Fibroblast of lung (primary cell): ENCODE measurements at regions not wholly inside any gene's neighbourhood (a gene's known extent, or its start where the extent isn't known, plus 50 kb on each side); places are given as distances from the start of the nearest gene placed in this dataset.

Experiments
- DNase-seq, 2 donors: peaks; one replicate each; pipeline versions ENCODE4 v3.0.0 to v3.0.0-alpha.2; 2010; ENCODE audit warnings: low read depth in 2 of 2
- H2AFZ ChIP-seq: 2 replicates; pipeline ENCODE4 v1.5.1; 2012; ENCODE audit warnings: low read length, control low read depth, inconsistent platforms
- H3K27ac ChIP-seq: 2 replicates; pipeline ENCODE4 v1.5.1; 2011; ENCODE audit warnings: low read length, control low read depth; ENCODE audit not compliant: insufficient read depth
- H3K27me3 ChIP-seq: 2 replicates; pipeline ENCODE4 v1.5.1; 2011; ENCODE audit warnings: mild to moderate bottlenecking, low read length; ENCODE audit not compliant: control insufficient read depth, insufficient read depth
- H3K36me3 ChIP-seq: 2 replicates; pipeline ENCODE4 v1.5.1; 2011; ENCODE audit warnings: low read length; ENCODE audit not compliant: control insufficient read depth, insufficient read depth
- H3K4me1 ChIP-seq: 2 replicates; pipeline ENCODE4 v1.5.1; 2011; ENCODE audit warnings: low read length; ENCODE audit not compliant: control insufficient read depth, insufficient read depth; ENCODE audit errors: extremely low read depth
- H3K4me2 ChIP-seq: 2 replicates; pipeline ENCODE4 v1.5.1; 2011; ENCODE audit warnings: low read length, control low read depth; ENCODE audit not compliant: insufficient read depth; ENCODE audit errors: extremely low read depth
- H3K4me3 ChIP-seq, 4 experiments: fragments of 200-600 bp in 1 of 4; sonication (generic) in 1 of 4; replicated peaks in 1 of 4; 2 replicates each; pipeline ENCODE4 v1.5.1; 2011 to 2016; ENCODE audit warnings: low read length in 4 of 4, low read depth in 3 of 4, mild to moderate bottlenecking in 3 of 4, control low read depth in 2 of 4, inconsistent platforms in 1 of 4, mixed read lengths in 1 of 4; ENCODE audit not compliant: insufficient read depth in 1 of 4; ENCODE audit errors: control extremely low read depth in 1 of 4
- H3K79me2 ChIP-seq: 2 replicates; pipeline ENCODE4 v1.5.1; 2012; ENCODE audit warnings: mild to moderate bottlenecking, low read length, inconsistent platforms; ENCODE audit not compliant: control insufficient read depth, insufficient read depth
- H3K9ac ChIP-seq: 2 replicates; pipeline ENCODE4 v1.5.1; 2011; ENCODE audit warnings: mild to moderate bottlenecking, low read length, control low read depth; ENCODE audit not compliant: insufficient read depth
- H3K9me3 ChIP-seq: 2 replicates; pipeline ENCODE4 v1.5.1; 2012; ENCODE audit warnings: low read depth, low read length; ENCODE audit not compliant: control insufficient read depth, insufficient read depth
- H4K20me1 ChIP-seq: 2 replicates; pipeline ENCODE4 v1.5.1; 2011; ENCODE audit warnings: low read length; ENCODE audit not compliant: control insufficient read depth, insufficient read depth; ENCODE audit errors: extremely low read depth
- EZH2 ChIP-seq: IDR thresholded peaks from 2 replicates; pipeline ENCODE4 v1.5.1; 2012; ENCODE audit warnings: low read length, control low read depth, mild to moderate bottlenecking; ENCODE audit errors: missing control alignments
- TF ChIP-seq, protein P1 (sequence below), 2 donors: IDR thresholded peaks in 1 of 2; conservative IDR thresholded peaks in 1 of 2; 1 replicate in 1 of 2; 2 replicates in 1 of 2; pipeline ENCODE4 v1.5.1; 2011 to 2012; ENCODE audit warnings: low read length in 2 of 2, control low read depth in 1 of 2, inconsistent platforms in 1 of 2, low read depth in 1 of 2, mild to moderate bottlenecking in 1 of 2

DNA sequence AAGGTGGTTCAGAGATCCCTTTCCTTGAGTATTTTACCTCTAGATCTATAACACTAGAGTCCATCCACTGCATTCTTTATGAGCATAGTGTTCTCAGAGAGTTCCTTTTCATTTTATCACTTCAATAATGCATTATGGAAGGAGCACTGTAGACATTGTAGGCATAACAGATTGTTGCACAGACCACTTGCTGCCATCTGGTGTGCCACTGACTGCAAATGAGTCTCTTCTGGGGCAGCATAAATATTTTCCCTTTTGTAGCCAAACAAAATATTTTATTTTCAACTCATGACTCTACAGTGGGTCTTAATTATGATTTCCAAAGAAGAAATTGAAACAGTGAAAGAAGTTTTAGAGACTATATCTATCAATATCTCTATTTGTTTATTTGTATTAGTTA is 290.4 kb downstream of the OLFM3 start:
- TF ChIP-seq, protein P1, sequence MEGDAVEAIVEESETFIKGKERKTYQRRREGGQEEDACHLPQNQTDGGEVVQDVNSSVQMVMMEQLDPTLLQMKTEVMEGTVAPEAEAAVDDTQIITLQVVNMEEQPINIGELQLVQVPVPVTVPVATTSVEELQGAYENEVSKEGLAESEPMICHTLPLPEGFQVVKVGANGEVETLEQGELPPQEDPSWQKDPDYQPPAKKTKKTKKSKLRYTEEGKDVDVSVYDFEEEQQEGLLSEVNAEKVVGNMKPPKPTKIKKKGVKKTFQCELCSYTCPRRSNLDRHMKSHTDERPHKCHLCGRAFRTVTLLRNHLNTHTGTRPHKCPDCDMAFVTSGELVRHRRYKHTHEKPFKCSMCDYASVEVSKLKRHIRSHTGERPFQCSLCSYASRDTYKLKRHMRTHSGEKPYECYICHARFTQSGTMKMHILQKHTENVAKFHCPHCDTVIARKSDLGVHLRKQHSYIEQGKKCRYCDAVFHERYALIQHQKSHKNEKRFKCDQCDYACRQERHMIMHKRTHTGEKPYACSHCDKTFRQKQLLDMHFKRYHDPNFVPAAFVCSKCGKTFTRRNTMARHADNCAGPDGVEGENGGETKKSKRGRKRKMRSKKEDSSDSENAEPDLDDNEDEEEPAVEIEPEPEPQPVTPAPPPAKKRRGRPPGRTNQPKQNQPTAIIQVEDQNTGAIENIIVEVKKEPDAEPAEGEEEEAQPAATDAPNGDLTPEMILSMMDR (conservative IDR thresholded peaks at IDR 0.05 in 1 of 2, IDR thresholded peaks at IDR 0.05 in 1 of 2; ENCODE audit: low read depth in 1 of 2, low read length in 2 of 2), result no peak
- no peak for TF ChIP-seq EZH2
- Histone ChIP-seq H3K9me3 (no peaks in the 10 kb centered on the region), H3K36me3 (no peaks in the 10 kb centered on the region), H3K79me2 (no peaks in the 10 kb centered on the region), H3K9ac (no peak overlapping the region), H4K20me1 (no peaks in the 10 kb centered on the region), H3K4me1 (no peaks in the 10 kb centered on the region), H2AFZ (no peak overlapping the region), H3K4me2 (no peak overlapping the region), H3K27me3 (no peaks in the 10 kb centered on the region), H3K27ac (no peak overlapping the region), H3K4me3 (no peak overlapping the region)
- no peak for DNase-seq

DNA sequence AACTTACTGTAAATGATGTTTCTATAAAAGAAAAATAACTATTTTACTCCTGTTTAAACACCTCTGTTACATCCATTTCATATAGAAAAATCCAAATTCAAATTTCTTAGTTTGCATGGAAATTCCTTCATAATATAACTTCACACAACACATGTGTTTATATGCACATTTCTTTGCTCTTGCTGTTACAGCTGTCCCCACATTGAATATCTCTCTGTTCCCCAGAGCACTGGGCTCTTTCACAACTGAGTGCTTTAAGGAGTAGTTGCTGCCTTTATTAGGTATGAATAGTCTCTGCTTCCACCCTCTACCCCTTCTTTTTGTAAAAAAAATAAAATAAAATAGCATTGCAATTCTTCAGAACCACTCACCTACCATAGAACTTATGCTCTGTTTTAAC is 287.0 kb downstream of the OLFM3 start:
- H3K9ac ChIP-seq, result no peak overlapping the region
- H4K20me1 ChIP-seq, result no peaks in the 10 kb centered on the region
- H3K27ac ChIP-seq, result no peak overlapping the region
- H2AFZ ChIP-seq, result no peak overlapping the region
- H3K36me3 ChIP-seq, result no peaks in the 10 kb centered on the region
- no peak for DNase-seq
- H3K4me1 ChIP-seq, result no peaks in the 10 kb centered on the region
- no peaks in the 10 kb centered on the region for H3K27me3 ChIP-seq
- H3K79me2 ChIP-seq, result no peaks in the 10 kb centered on the region
- H3K4me3 ChIP-seq, result no peak overlapping the region
- H3K9me3 ChIP-seq, result no peaks in the 10 kb centered on the region
- H3K4me2 ChIP-seq, result no peak overlapping the region
- TF ChIP-seq, protein P1 (conservative IDR thresholded peaks at IDR 0.05 in 1 of 2, IDR thresholded peaks at IDR 0.05 in 1 of 2; ENCODE audit: low read depth in 1 of 2, low read length in 2 of 2), result no peak
- TF ChIP-seq EZH2, result no peak

DNA sequence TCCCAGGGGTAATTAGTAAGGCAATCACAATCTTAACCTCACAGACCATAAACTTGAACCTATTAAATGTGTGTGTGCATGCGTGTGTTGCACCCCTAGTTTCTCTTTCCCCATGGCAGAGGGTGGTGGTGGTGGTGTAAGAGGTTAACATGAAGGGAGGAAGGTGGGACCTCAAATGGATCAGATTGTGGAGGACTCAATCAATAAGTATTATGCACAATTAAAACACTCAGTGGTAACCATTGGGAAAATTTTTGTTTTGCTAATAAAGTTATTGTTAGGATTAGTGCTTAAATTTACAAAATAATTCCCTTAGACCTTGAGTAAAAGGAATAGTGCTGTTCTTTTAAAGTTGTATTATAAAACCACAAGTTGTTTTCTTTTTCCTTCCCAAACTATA is 283.0 kb downstream of the OLFM3 start:
- H3K4me3 ChIP-seq, result no peak overlapping the region
- H3K36me3 ChIP-seq, result no peaks in the 10 kb centered on the region
- DNase-seq, result no peak
- H3K4me1 ChIP-seq, result no peaks in the 10 kb centered on the region
- H3K79me2 ChIP-seq, result no peaks in the 10 kb centered on the region
- no peaks in the 10 kb centered on the region for H3K27me3 ChIP-seq
- no peak overlapping the region for H3K9ac ChIP-seq
- H2AFZ ChIP-seq, result no peak overlapping the region
- H3K27ac ChIP-seq, result no peak overlapping the region
- H3K4me2 ChIP-seq, result no peak overlapping the region
- no peaks in the 10 kb centered on the region for H3K9me3 ChIP-seq
- no peaks in the 10 kb centered on the region for H4K20me1 ChIP-seq
- TF ChIP-seq EZH2, result no peak
- TF ChIP-seq, protein P1 (conservative IDR thresholded peaks at IDR 0.05 in 1 of 2, IDR thresholded peaks at IDR 0.05 in 1 of 2; ENCODE audit: low read depth in 1 of 2, low read length in 2 of 2), result no peak
